ENCODE measurements at regions not wholly inside any gene's neighbourhood (a gene's known extent, or its start where the extent isn't known, plus 50 kb on each side); places are given as distances from the start of the nearest gene placed in this dataset.

- Histone ChIP-seq H3K4me3 (ENCODE audit: low read depth in 1 of 2, low read length in 1 of 2) (no peak overlapping the region), H3K27ac (no peak overlapping the region), H3K4me1 (ENCODE audit: control insufficient read depth in 1 of 2, insufficient read depth in 1 of 2, low read depth in 1 of 2, low read length in 1 of 2) (peaks cover 14 to 19% of the 10 kb centered on the region in 2 experiments)
These were observed 290.4 kb upstream of the KLF6 start for GRCh38 chr10:4075443-4075842.

GRCh38 chr10:4074545-4075407, 289.8 kb upstream of the KLF6 start:
- no peaks in the 10 kb centered on the region for H3K27me3 ChIP-seq
- H3K27ac ChIP-seq = no peak overlapping the region
- H3K36me3 ChIP-seq = no peaks in the 10 kb centered on the region
- H3K4me1 ChIP-seq (ENCODE audit: control insufficient read depth in 1 of 2, insufficient read depth in 1 of 2, low read depth in 1 of 2, low read length in 1 of 2) = peaks cover 7 to 12% of the 10 kb centered on the region in 2 experiments
- no peaks in the 10 kb centered on the region for H3K9me3 ChIP-seq
- no peak overlapping the region for H3K4me3 ChIP-seq (ENCODE audit: low read depth in 1 of 2, low read length in 1 of 2)
- TF ChIP-seq CTCF (IDR thresholded peaks at IDR 0.05) = no peak

More at GRCh38 chr10:4075443-4075842, 290.4 kb upstream of the KLF6 start:
- Histone ChIP-seq H3K27me3 (no peaks in the 10 kb centered on the region), H3K36me3 (no peaks in the 10 kb centered on the region), H3K9me3 (no peaks in the 10 kb centered on the region)
- TF ChIP-seq CTCF (IDR thresholded peaks at IDR 0.05) = no peak

- Histone ChIP-seq H3K4me1 (ENCODE audit: control insufficient read depth in 1 of 2, insufficient read depth in 1 of 2, low read depth in 1 of 2, low read length in 1 of 2) (peaks cover 0 to 5% of the 10 kb centered on the region in 2 experiments), H3K4me3 (ENCODE audit: low read depth in 1 of 2, low read length in 1 of 2) (no peak overlapping the region), H3K9me3 (no peaks in the 10 kb centered on the region), H3K36me3 (no peaks in the 10 kb centered on the region), H3K27ac (no peak overlapping the region), H3K27me3 (no peaks in the 10 kb centered on the region)
- no peak for TF ChIP-seq CTCF (IDR thresholded peaks at IDR 0.05)
These were observed 288.9 kb upstream of the KLF6 start for GRCh38 chr10:4073912-4074311.

GRCh38 chr10:4070921-4071660, 286.1 kb upstream of the KLF6 start:
- Histone ChIP-seq H3K36me3 (no peaks in the 10 kb centered on the region), H3K9me3 (no peaks in the 10 kb centered on the region), H3K4me3 (ENCODE audit: low read depth in 1 of 2, low read length in 1 of 2) (no peak overlapping the region), H3K27ac (no peak overlapping the region), H3K4me1 (ENCODE audit: control insufficient read depth in 1 of 2, insufficient read depth in 1 of 2, low read depth in 1 of 2, low read length in 1 of 2) (no peaks in the 10 kb centered on the region), H3K27me3 (no peaks in the 10 kb centered on the region)
- no peak for TF ChIP-seq CTCF (IDR thresholded peaks at IDR 0.05)

- H3K27ac ChIP-seq = no peak overlapping the region
- no peaks in the 10 kb centered on the region for H3K27me3 ChIP-seq
- no peak overlapping the region for H3K4me3 ChIP-seq (ENCODE audit: low read depth in 1 of 2, low read length in 1 of 2)
- no peaks in the 10 kb centered on the region for H3K36me3 ChIP-seq
- H3K9me3 ChIP-seq = no peaks in the 10 kb centered on the region
- no peak for TF ChIP-seq CTCF (IDR thresholded peaks at IDR 0.05)
- no peaks in the 10 kb centered on the region for H3K4me1 ChIP-seq (ENCODE audit: control insufficient read depth in 1 of 2, insufficient read depth in 1 of 2, low read depth in 1 of 2, low read length in 1 of 2)
These were observed 285.2 kb upstream of the KLF6 start for GRCh38 chr10:4070184-4070583.

Measured in neutrophil (primary cell).